Esophagus muscularis mucosa (tissue), 4 donors: ENCODE measurements at regions not wholly inside any gene's neighbourhood (a gene's known extent, or its start where the extent isn't known, plus 50 kb on each side); places are given as distances from the start of the nearest gene placed in this dataset.

ENCODE experiments used
- DNase-seq: peaks from one replicate; pipeline ENCODE4 v3.0.0-alpha.2; 2017; ENCODE audit errors: extremely low spot score
- H3K27ac ChIP-seq, 4 donors: fragments of 200-600 bp; sonication (generic); replicated peaks in 1 of 4; 1 replicate in 3 of 4; 2 replicates in 1 of 4; pipeline ENCODE4 v1.5.1; 2016 to 2019; ENCODE audit warnings: mild to moderate bottlenecking in 1 of 4
- H3K27me3 ChIP-seq, 4 donors: fragments of 200-600 bp; sonication (generic); one replicate each; pipeline versions ENCODE4 v1.5.1 to v1.6.0; 2016 to 2019
- H3K36me3 ChIP-seq, 4 donors: fragments of 200-600 bp; sonication (generic); one replicate each; pipeline ENCODE4 v1.5.1; 2016 to 2019
- H3K4me1 ChIP-seq, 4 donors: fragments of 200-600 bp; sonication (generic); one replicate each; pipeline ENCODE4 v1.5.1; 2016 to 2019
- H3K4me3 ChIP-seq, 4 donors: fragments of 200-600 bp; sonication (generic); 1 replicate in 2 of 4; 2 replicates in 2 of 4; pipeline ENCODE4 v1.5.1; 2016 to 2019; ENCODE audit warnings: mild to moderate bottlenecking in 4 of 4, moderate library complexity in 1 of 4
- H3K9me3 ChIP-seq, 4 donors: fragments of 200-600 bp; sonication (generic); 1 replicate in 3 of 4; 2 replicates in 1 of 4; pipeline ENCODE4 v1.5.1; 2016 to 2019
- CTCF ChIP-seq, 3 experiments: fragments of 200-600 bp in 2 of 3; fragments of 450-650 bp in 1 of 3; sonication (generic) in 2 of 3; IDR thresholded peaks; one replicate each; pipeline ENCODE4 v1.5.1; 2017 to 2019; ENCODE audit warnings: antibody characterized with exemption in 3 of 3, mild to moderate bottlenecking in 2 of 3, moderate library complexity in 1 of 3
- EP300 ChIP-seq: sonication (generic); formaldehyde crosslinking; IDR thresholded peaks from one replicate; pipeline ENCODE4 v1.6.1; 2017; ENCODE audit warnings: antibody characterized with exemption
- POLR2A ChIP-seq: fragments of 450-650 bp; IDR thresholded peaks from one replicate; pipeline ENCODE4 v1.6.1; 2017; ENCODE audit warnings: antibody characterized with exemption, moderate library complexity, mild to moderate bottlenecking, low read depth
- POLR2AphosphoS5 ChIP-seq, 2 donors: sonication (generic); formaldehyde crosslinking; IDR thresholded peaks; one replicate each; pipeline ENCODE4 v1.6.1; 2017; ENCODE audit warnings: antibody characterized with exemption in 2 of 2
- WGBS: methylation state at CpG from one replicate; pipeline ENCODE4 v1.1.5; 2018; 5-methylcytosine and 5-hydroxymethylcytosine counted together
- intact Hi-C: fragments of 100-400 bp; cut with DNase I; formaldehyde crosslinking; loops from one replicate; pipeline ENCODE4 v1.15.1; 2023

- 78% methylated on average over 2 of the region's 2 CpGs for WGBS
- no peak for DNase-seq
- intact Hi-C loops, result no loop called here
Observed at GRCh38 chr13:80475718-80476117, 134.8 kb upstream of the SPRY2 start.

GRCh38 chr13:80473695-80474094, 132.8 kb upstream of the SPRY2 start:
- TF ChIP-seq POLR2A, result no peak
- no peak for TF ChIP-seq EP300
- TF ChIP-seq POLR2AphosphoS5 (IDR thresholded peaks at IDR 0.05), result no peak
- no peak for TF ChIP-seq CTCF (IDR thresholded peaks at IDR 0.05)
- Histone ChIP-seq H3K9me3 (no peaks in the 10 kb centered on the region), H3K4me3 (no peak overlapping the region), H3K27me3 (no peaks in the 10 kb centered on the region), H3K4me1 (peaks cover 11 to 31% (median 17%) of the 10 kb centered on the region in 4 donors), H3K27ac (no peak overlapping the region), H3K36me3 (no peaks in the 10 kb centered on the region)
- intact Hi-C loops, result no loop called here
- 91% methylated on average over 1 of the region's 1 CpG for WGBS
- DNase-seq, result no peak

More at GRCh38 chr13:80475718-80476117, 134.8 kb upstream of the SPRY2 start:
- Histone ChIP-seq H3K4me1 (peaks cover 0 to 15% (median 1%) of the 10 kb centered on the region in 4 donors), H3K27me3 (no peaks in the 10 kb centered on the region), H3K4me3 (no peak overlapping the region), H3K36me3 (no peaks in the 10 kb centered on the region), H3K27ac (no peak overlapping the region), H3K9me3 (no peaks in the 10 kb centered on the region)
- TF ChIP-seq POLR2AphosphoS5 (IDR thresholded peaks at IDR 0.05) (no peak), EP300 (no peak), POLR2A (no peak), CTCF (IDR thresholded peaks at IDR 0.05) (no peak)

GRCh38 chr13:80469853-80470381, 129.0 kb upstream of the SPRY2 start:
- Histone ChIP-seq H3K4me3 (no peak overlapping the region), H3K27ac (peak overlapping the region; percentile 74 to 80 (median 76)), H3K27me3 (no peaks in the 10 kb centered on the region), H3K4me1 (peaks cover 16 to 41% (median 20%) of the 10 kb centered on the region in 4 donors), H3K36me3 (no peaks in the 10 kb centered on the region), H3K9me3 (no peaks in the 10 kb centered on the region)
- intact Hi-C loops, result no loop called here
- WGBS, result 42% methylated on average over 3 of the region's 3 CpGs
- peak; percentile 51 for TF ChIP-seq EP300
- TF ChIP-seq POLR2A, result no peak
- peak; percentile 66 to 80 for TF ChIP-seq POLR2AphosphoS5 (IDR thresholded peaks at IDR 0.05)
- TF ChIP-seq CTCF (IDR thresholded peaks at IDR 0.05), result no peak
- peak; percentile 94 for DNase-seq

- Histone ChIP-seq H3K9me3 (no peaks in the 10 kb centered on the region), H3K27ac (peak overlapping the region; percentile 68 to 80 (median 75)), H3K4me1 (peaks cover 16 to 41% (median 20%) of the 10 kb centered on the region in 4 donors), H3K27me3 (no peaks in the 10 kb centered on the region), H3K36me3 (no peaks in the 10 kb centered on the region), H3K4me3 (no peak overlapping the region)
- intact Hi-C loops, result no loop called here
- TF ChIP-seq EP300, result no peak
- TF ChIP-seq POLR2AphosphoS5 (IDR thresholded peaks at IDR 0.05), result no peak
- no peak for TF ChIP-seq POLR2A
- no peak for TF ChIP-seq CTCF (IDR thresholded peaks at IDR 0.05)
- 61% methylated on average over 6 of the region's 6 CpGs for WGBS
- no peak for DNase-seq
Observed at GRCh38 chr13:80469105-80469852, 128.4 kb upstream of the SPRY2 start.
